Mammary epithelial cell (primary cell): ENCODE measurements at regions not wholly inside any gene's neighbourhood (a gene's known extent, or its start where the extent isn't known, plus 50 kb on each side); places are given as distances from the start of the nearest gene placed in this dataset.

Source experiments
- CTCF ChIP-seq, 2 donors: IDR thresholded peaks in 1 of 2; conservative IDR thresholded peaks in 1 of 2; 2 replicates each; pipeline ENCODE4 v1.5.1; 2011 to 2012; ENCODE audit warnings: inconsistent platforms in 2 of 2, low read length in 2 of 2, mild to moderate bottlenecking in 2 of 2, control low read depth in 1 of 2, low read depth in 1 of 2; ENCODE audit not compliant: insufficient read depth in 1 of 2; ENCODE audit errors: extremely low read depth in 1 of 2
- EZH2 ChIP-seq: IDR thresholded peaks from 2 replicates; pipeline ENCODE4 v1.6.1; 2012; ENCODE audit warnings: low read length, inconsistent platforms, borderline replicate concordance

GRCh38 chr2:57987835-57988573, 58.6 kb upstream of the VRK2 start:
- TF ChIP-seq EZH2: no peak
- TF ChIP-seq CTCF (conservative IDR thresholded peaks at IDR 0.05 in 1 of 2, IDR thresholded peaks at IDR 0.05 in 1 of 2; ENCODE audit: extremely low read depth in 1 of 2, insufficient read depth in 1 of 2, low read depth in 1 of 2, low read length in 2 of 2): no peak
